B cell (primary cell): ENCODE measurements at regions not wholly inside any gene's neighbourhood (a gene's known extent, or its start where the extent isn't known, plus 50 kb on each side); places are given as distances from the start of the nearest gene placed in this dataset.

Experiments used
- ATAC-seq: fragments of 200-7000 bp; cut with Tn5 transposase; one replicate; pipeline ENCODE4 v1.10.0; 2021; ENCODE audit warnings: low read depth, mild to moderate bottlenecking, moderate number of reproducible peaks, moderate library complexity
- CTCF ChIA-PET: fragments of 350-600 bp; sonication (Branson Sonifier 250); formaldehyde crosslinking; loops from one replicate; lab custom pipeline; 2021; ENCODE audit warnings: antibody characterized with exemption, inconsistent platforms; lab: Charles Lee
- POLR2A ChIA-PET: fragments of 350-600 bp; sonication (Branson Sonifier 250); formaldehyde crosslinking; loops from one replicate; lab custom pipeline; 2021; ENCODE audit warnings: antibody characterized with exemption; lab: Charles Lee
- DNase-seq: peaks from one replicate; pipeline ENCODE4 v3.0.0; 2013
- H2AFZ ChIP-seq: 2 replicates; pipeline ENCODE4 v1.6.1; 2012; ENCODE audit warnings: mild to moderate bottlenecking, low read depth, low read length; ENCODE audit not compliant: insufficient read depth, poor library complexity, severe bottlenecking
- H3K27ac ChIP-seq, 2 donors: 1 replicate in 1 of 2; 2 replicates in 1 of 2; pipeline ENCODE4 v1.5.1; 2012 to 2013; ENCODE audit warnings: low read length in 2 of 2, mild to moderate bottlenecking in 2 of 2, moderate library complexity in 1 of 2
- H3K27me3 ChIP-seq, 4 experiments: fragments of 200-600 bp in 1 of 4; sonication (generic) in 1 of 4; replicated peaks in 1 of 4; 1 replicate in 2 of 4; 2 replicates in 2 of 4; pipeline versions ENCODE4 v1.6.1 to v1.7.0; 2013 to 2016; ENCODE audit warnings: low read length in 3 of 4, mild to moderate bottlenecking in 2 of 4, mixed read lengths in 1 of 4, moderate library complexity in 1 of 4; ENCODE audit not compliant: insufficient read depth in 4 of 4, control insufficient read depth in 3 of 4; ENCODE audit errors: control extremely low read depth in 1 of 4
- H3K36me3 ChIP-seq, 2 experiments: replicated peaks in 1 of 2; 1 replicate in 1 of 2; 2 replicates in 1 of 2; pipeline versions ENCODE4 v1.6.1 to v1.7.1; 2013; ENCODE audit warnings: low read length in 1 of 2; ENCODE audit not compliant: insufficient read depth in 2 of 2, control insufficient read depth in 1 of 2; ENCODE audit errors: control extremely low read depth in 1 of 2, extremely low read depth in 1 of 2
- H3K4me1 ChIP-seq, 2 donors: fragments of 200-600 bp in 1 of 2; sonication (generic) in 1 of 2; 1 replicate in 1 of 2; 2 replicates in 1 of 2; pipeline versions ENCODE4 v1.5.1 to v1.6.1; 2013 to 2017; ENCODE audit warnings: low read length in 2 of 2; ENCODE audit not compliant: control insufficient read depth in 2 of 2, insufficient read depth in 2 of 2
- H3K4me2 ChIP-seq: replicated peaks from 2 replicates; pipeline ENCODE3; 2012; ENCODE audit warnings: mild to moderate bottlenecking, low read depth, low read length; ENCODE audit not compliant: poor library complexity, severe bottlenecking
- H3K4me3 ChIP-seq, 5 experiments: fragments of 200-600 bp in 1 of 5; sonication (generic) in 1 of 5; 1 replicate in 3 of 5; 2 replicates in 2 of 5; pipeline versions ENCODE4 v1.5.1 to v1.7.0; 2011 to 2016; ENCODE audit warnings: low read length in 4 of 5, mild to moderate bottlenecking in 4 of 5, low read depth in 2 of 5, control low read depth in 1 of 5, moderate library complexity in 1 of 5; ENCODE audit not compliant: insufficient read depth in 1 of 5; ENCODE audit errors: control extremely low read depth in 1 of 5, extremely low read depth in 1 of 5
- H3K79me2 ChIP-seq: fragments of 200-600 bp; sonication (generic); one replicate; pipeline ENCODE4 v1.6.0; 2016; ENCODE audit warnings: low read length; ENCODE audit not compliant: control insufficient read depth, insufficient read depth
- H3K9ac ChIP-seq: fragments of 200-600 bp; sonication (generic); 2 replicates; pipeline ENCODE4 v1.6.1; 2017; ENCODE audit warnings: mild to moderate bottlenecking, low read length, moderate library complexity
- H3K9me3 ChIP-seq, 3 donors: one replicate each; pipeline versions ENCODE4 v1.6.1 to v1.7.1; 2013; ENCODE audit warnings: low read length in 2 of 3; ENCODE audit not compliant: control insufficient read depth in 2 of 3, insufficient read depth in 1 of 3; ENCODE audit errors: control extremely low read depth in 1 of 3
- H4K20me1 ChIP-seq: 2 replicates; pipeline ENCODE4 v1.6.0; 2012; ENCODE audit warnings: mild to moderate bottlenecking, low read length; ENCODE audit not compliant: insufficient read depth, control insufficient read depth, poor library complexity, severe bottlenecking
- H3K27ac Mint-ChIP-seq: one replicate; pipeline ENCODE4 v1.8.0; 2021; ENCODE audit warnings: mixed read lengths
- H3K27me3 Mint-ChIP-seq: one replicate; pipeline ENCODE4 v1.8.0; 2021; ENCODE audit warnings: mixed read lengths
- H3K4me1 Mint-ChIP-seq: one replicate; pipeline ENCODE4 v1.8.0; 2021; ENCODE audit warnings: mixed read lengths
- H3K4me3 Mint-ChIP-seq: one replicate; pipeline ENCODE4 v1.8.0; 2021; ENCODE audit warnings: mixed read lengths
- H3K9me3 Mint-ChIP-seq: one replicate; pipeline ENCODE4 v1.8.0; 2022; ENCODE audit warnings: mixed read lengths; ENCODE audit not compliant: insufficient read depth
- CTCF ChIP-seq: fragments of 200-600 bp; IDR thresholded peaks from one replicate; pipeline ENCODE4 v1.8.0; 2022; ENCODE audit warnings: antibody characterized with exemption, mild to moderate bottlenecking
- EZH2 ChIP-seq: IDR thresholded peaks from 2 replicates; pipeline ENCODE4 v1.6.1; 2012; ENCODE audit warnings: borderline replicate concordance, low read depth, mild to moderate bottlenecking, moderate library complexity, low read length; ENCODE audit not compliant: insufficient read depth, poor library complexity, severe bottlenecking
- WGBS: methylation state at CpG from one replicate; pipeline ENCODE4 v1.1.5; 2013; ENCODE audit warnings: missing lambda C conversion rate; ENCODE audit not compliant: insufficient coverage; 5-methylcytosine and 5-hydroxymethylcytosine counted together
- intact Hi-C: fragments of 100-400 bp; cut with micrococcal nuclease; formaldehyde crosslinking; loops from one replicate; pipeline ENCODE4 v1.10.0; 2022

DNA sequence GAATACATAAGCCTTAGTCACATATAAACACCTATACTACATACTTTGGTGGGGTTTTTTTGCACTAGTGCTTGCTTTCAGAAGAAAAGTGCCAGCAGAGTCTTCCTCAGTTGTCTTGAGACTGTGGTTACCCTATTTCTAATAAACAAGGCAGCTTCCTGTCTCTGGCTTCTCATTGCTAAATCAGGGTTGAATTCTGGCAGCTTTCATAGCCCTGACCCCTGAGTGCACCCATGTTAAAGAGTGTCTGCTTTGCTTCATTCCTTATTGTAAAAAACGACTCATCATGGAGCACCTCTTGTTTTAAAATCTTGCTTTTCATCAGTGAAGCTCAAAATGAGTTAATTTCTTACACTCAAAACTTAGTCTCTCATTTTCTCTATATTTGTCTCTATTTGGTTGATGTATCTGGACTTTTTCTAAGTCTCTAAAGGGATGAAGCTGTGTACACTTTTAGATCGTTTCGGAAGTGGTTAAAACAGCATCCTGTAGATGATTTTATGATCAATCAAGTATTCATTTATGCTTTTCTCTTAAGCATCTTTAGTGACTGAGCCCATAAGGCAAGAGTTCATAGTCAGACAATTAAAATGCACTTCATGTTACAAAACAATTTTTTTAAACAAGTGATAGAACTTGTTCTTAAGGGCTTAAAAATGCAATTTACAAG lies 72.1 kb downstream of the KLF12 start:
- H3K9me3 ChIP-seq, result peaks cover 0 to 4% (median 0%) of the 10 kb centered on the region in 3 donors
- TF ChIP-seq CTCF, result no peak
- no peak for TF ChIP-seq EZH2
- WGBS, result no CpG with 5 or more reads among the region's 3 CpGs
- H3K9ac ChIP-seq, result peak overlapping the region; percentile 60
- Mint-ChIP-seq H3K4me1 (peaks cover 81% of the 10 kb centered on the region), H3K4me3 (peak overlapping the region; percentile 83), H3K27me3 (no peaks in the 10 kb centered on the region), H3K9me3 (no peaks in the 10 kb centered on the region), H3K27ac (peak overlapping the region; percentile 88)
- H3K27ac ChIP-seq, result peak overlapping the region; percentile 63 to 81
- ATAC-seq (peak; percentile 45), DNase-seq (peak; percentile 42)
- CTCF ChIA-PET, result interaction anchor here (1.3 to 2.4 kb wide), 3 partner anchors 69 to 225 kb away, joined by 3 to 10 read pairs (median 4); no protein-coding TSS in a partner anchor
- intact Hi-C loops, result loop anchor here (2.0 to 5.0 kb wide), 3 partner anchors 35 to 71 kb away; no protein-coding TSS in a partner anchor
- peak overlapping the region in 4 of 5 experiments; percentile 1 to 49 (median 22) for H3K4me3 ChIP-seq
- peak overlapping the region; percentile 67 for H3K4me2 ChIP-seq
- H3K36me3 ChIP-seq, result no peaks in the 10 kb centered on the region
- peaks cover 82% of the 10 kb centered on the region for H3K79me2 ChIP-seq
- H3K4me1 ChIP-seq, result peaks cover 53 to 66% of the 10 kb centered on the region in 2 donors
- no peaks in the 10 kb centered on the region for H3K27me3 ChIP-seq
- no peaks in the 10 kb centered on the region for H4K20me1 ChIP-seq
- POLR2A ChIA-PET, result interaction anchor here (1.2 to 2.0 kb wide), 3 partner anchors 72 to 225 kb away, joined by 5 to 6 read pairs (median 5); partner anchors contain the start of gene KLF12
- H2AFZ ChIP-seq, result peak overlapping the region; percentile 47
